Spleen (tissue), 3 donors: ENCODE measurements at regions not wholly inside any gene's neighbourhood (a gene's known extent, or its start where the extent isn't known, plus 50 kb on each side); places are given as distances from the start of the nearest gene placed in this dataset.

Experiments
- POLR2A ChIP-seq, 3 donors: fragments of 450-650 bp; IDR thresholded peaks; one replicate each; pipeline ENCODE4 v1.5.1; 2017; ENCODE audit warnings: antibody characterized with exemption in 3 of 3, mild to moderate bottlenecking in 1 of 3
- POLR2AphosphoS5 ChIP-seq, 3 donors: sonication (generic); formaldehyde crosslinking; IDR thresholded peaks; one replicate each; pipeline ENCODE4 v1.5.1; 2017; ENCODE audit warnings: antibody characterized with exemption in 3 of 3

DNA sequence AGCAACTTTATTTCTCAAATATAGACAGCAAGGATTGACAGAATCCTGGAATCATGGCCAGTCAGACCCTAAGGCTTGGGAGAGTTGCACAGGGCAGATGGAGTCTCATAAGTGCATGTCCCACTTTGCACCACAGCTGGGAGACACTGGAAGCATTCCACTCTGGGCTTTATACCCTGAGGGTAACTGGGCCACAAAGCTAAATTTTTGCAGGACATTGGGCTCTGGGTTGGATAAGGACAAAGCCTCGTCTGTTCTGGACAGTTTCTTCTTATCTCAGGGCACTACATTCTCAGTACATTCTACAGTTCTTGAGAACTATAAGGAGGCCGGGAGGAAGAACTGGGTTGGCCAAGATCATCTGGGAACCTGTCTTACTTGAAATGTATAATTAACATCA lies 158.3 kb upstream of the IGFBP3 start:
- TF ChIP-seq POLR2AphosphoS5 (IDR thresholded peaks at IDR 0.05) (no peak), POLR2A (IDR thresholded peaks at IDR 0.05) (no peak)
